GM21717 (cell line): ENCODE measurements at regions not wholly inside any gene's neighbourhood (a gene's known extent, or its start where the extent isn't known, plus 50 kb on each side); places are given as distances from the start of the nearest gene placed in this dataset.

Experiments
- ATAC-seq: cut with Tn5 transposase; IDR thresholded peaks from one replicate; pipeline ENCODE4 v1.9.1; 2021; ENCODE audit warnings: mild to moderate bottlenecking, moderate library complexity; ENCODE audit not compliant: unreplicated experiment

- ATAC-seq, result no peak
Observed at GRCh38 chr5:97658116-97658900, 475.3 kb upstream of the RIOK2 start.

GRCh38 chr5:97666783-97667182 lies 483.7 kb upstream of the RIOK2 start:
- no peak for ATAC-seq

- no peak for ATAC-seq
Observed at GRCh38 chr5:97670447-97670846, 487.4 kb upstream of the RIOK2 start.

GRCh38 chr5:97676608-97677007 lies 493.6 kb upstream of the RIOK2 start:
- ATAC-seq, result no peak

GRCh38 chr5:97694091-97694490 lies 511.0 kb upstream of the RIOK2 start:
- ATAC-seq, result no peak

- no peak for ATAC-seq
Observed at GRCh38 chr5:97714424-97714823, 531.4 kb upstream of the RIOK2 start.

- no peak for ATAC-seq
Observed at GRCh38 chr5:97726106-97726505, 543.1 kb upstream of the RIOK2 start.

GRCh38 chr5:97728920-97729319 lies 545.9 kb upstream of the RIOK2 start:
- no peak for ATAC-seq

GRCh38 chr5:97729938-97730337 lies 546.9 kb upstream of the RIOK2 start:
- no peak for ATAC-seq

- no peak for ATAC-seq
Observed at GRCh38 chr5:97735209-97735608, 552.2 kb upstream of the RIOK2 start.

- no peak for ATAC-seq
Observed at GRCh38 chr5:97737608-97738007, 554.6 kb upstream of the RIOK2 start.

- no peak for ATAC-seq
Observed at GRCh38 chr5:97745817-97746216, 562.8 kb upstream of the RIOK2 start.

- ATAC-seq, result no peak
Observed at GRCh38 chr5:97750576-97750975, 567.5 kb upstream of the RIOK2 start.

GRCh38 chr5:97751540-97751939 lies 568.5 kb upstream of the RIOK2 start:
- no peak for ATAC-seq

- no peak for ATAC-seq
Observed at GRCh38 chr5:97752871-97753270, 569.8 kb upstream of the RIOK2 start.

GRCh38 chr5:97762483-97762882 lies 579.4 kb upstream of the RIOK2 start:
- ATAC-seq, result no peak

GRCh38 chr5:97764700-97765099 lies 581.7 kb upstream of the RIOK2 start:
- ATAC-seq, result no peak

- no peak for ATAC-seq
Observed at GRCh38 chr5:97778451-97778850, 595.4 kb upstream of the RIOK2 start.

- ATAC-seq, result no peak
Observed at GRCh38 chr5:97788369-97788768, 605.3 kb upstream of the RIOK2 start.

- ATAC-seq, result no peak
Observed at GRCh38 chr5:97797994-97798451, 615.0 kb upstream of the RIOK2 start.

GRCh38 chr5:97801461-97801860 lies 618.4 kb upstream of the RIOK2 start:
- no peak for ATAC-seq

GRCh38 chr5:97820138-97820537 lies 637.1 kb upstream of the RIOK2 start:
- no peak for ATAC-seq
